Activated CD8-positive, alpha-beta memory T cell treated with anti-CD3 and anti-CD28 coated beads for 48 hours (primary cell): ENCODE measurements at regions not wholly inside any gene's neighbourhood (a gene's known extent, or its start where the extent isn't known, plus 50 kb on each side); places are given as distances from the start of the nearest gene placed in this dataset.
A peak's percentile ranks its signal among the peaks of the same experiment; 100 is the strongest.
"Not testable (repeated sequence)": the region's sequence is repeated elsewhere in the genome, so short reads cannot be mapped to it uniquely, and the experiment has no call there.

ENCODE experiments used
- DNase-seq, 3 experiments: peaks; one replicate each; pipeline ENCODE4 v3.0.0-alpha.2; 2020; ENCODE audit warnings: low read depth in 2 of 3, low spot score in 2 of 3

- no peak for DNase-seq
These were observed 159.3 kb downstream of the TTC8 start for GRCh38 chr14:88983755-88984154.

GRCh38 chr14:88985654-88986053 lies 161.2 kb downstream of the TTC8 start:
- no peak for DNase-seq

GRCh38 chr14:88986146-88986841 lies 161.8 kb downstream of the TTC8 start:
- DNase-seq, result no peak

- not testable (repeated sequence) for DNase-seq
These were observed 162.5 kb downstream of the TTC8 start for GRCh38 chr14:88986908-88987307.

GRCh38 chr14:88987516-88987915 lies 163.1 kb downstream of the TTC8 start:
- no peak for DNase-seq

- no peak for DNase-seq
These were observed 165.5 kb downstream of the TTC8 start for GRCh38 chr14:88989911-88990310.

GRCh38 chr14:88990856-88991255 lies 166.4 kb downstream of the TTC8 start:
- DNase-seq, result no peak

- DNase-seq, result no peak
These were observed 167.6 kb downstream of the TTC8 start for GRCh38 chr14:88992011-88992410.

GRCh38 chr14:88993946-88994345 lies 169.5 kb downstream of the TTC8 start:
- DNase-seq, result no peak

GRCh38 chr14:88995437-88996198 lies 171.2 kb downstream of the TTC8 start:
- DNase-seq, result no peak

- DNase-seq, result no peak
These were observed 173.6 kb downstream of the TTC8 start for GRCh38 chr14:88998027-88998426.

- DNase-seq, result no peak
These were observed 174.7 kb downstream of the TTC8 start for GRCh38 chr14:88999137-88999536.

GRCh38 chr14:89000007-89000942 lies 175.8 kb downstream of the TTC8 start:
- DNase-seq, result peak in 1 of 3 experiments; percentile 4

GRCh38 chr14:89004166-89004565 lies 179.7 kb downstream of the TTC8 start:
- DNase-seq, result no peak

- DNase-seq, result no peak
These were observed 183.5 kb downstream of the TTC8 start for GRCh38 chr14:89007906-89008305.

- no peak for DNase-seq
These were observed 187.2 kb downstream of the TTC8 start for GRCh38 chr14:89011355-89012281.

GRCh38 chr14:89012282-89013097 lies 188.0 kb downstream of the TTC8 start:
- no peak for DNase-seq

GRCh38 chr14:89013098-89013504 lies 188.7 kb downstream of the TTC8 start:
- DNase-seq, result no peak

- no peak for DNase-seq
These were observed 189.5 kb downstream of the TTC8 start for GRCh38 chr14:89013698-89014568.
